T-helper 1 cell (primary cell): ENCODE measurements at regions not wholly inside any gene's neighbourhood (a gene's known extent, or its start where the extent isn't known, plus 50 kb on each side); places are given as distances from the start of the nearest gene placed in this dataset.

Source experiments
- DNase-seq, 5 donors: peaks; one replicate each; pipeline ENCODE4 v3.0.0-alpha.2; 2012 to 2020

DNA sequence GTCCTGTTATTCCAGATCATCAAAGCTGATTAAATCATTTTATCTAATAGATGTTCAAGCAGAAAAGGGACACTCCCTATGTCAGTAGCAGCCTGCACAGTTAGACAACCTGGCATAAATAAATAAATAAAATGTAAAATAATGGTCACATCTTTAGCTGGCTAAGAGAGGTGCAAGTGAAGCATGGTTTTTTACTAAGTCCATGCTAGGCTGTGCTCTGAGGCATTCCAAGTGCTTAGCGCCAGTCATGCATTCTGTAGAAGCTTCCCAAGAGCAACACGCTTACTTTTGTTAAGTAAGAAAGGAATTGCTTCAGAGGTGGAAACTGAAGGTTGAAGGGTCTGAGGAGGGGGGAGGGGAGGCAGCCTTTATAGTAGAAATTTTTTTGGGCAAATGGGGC, 351.2 kb downstream of the CDH2 start:
- DNase-seq, result no peak

DNA sequence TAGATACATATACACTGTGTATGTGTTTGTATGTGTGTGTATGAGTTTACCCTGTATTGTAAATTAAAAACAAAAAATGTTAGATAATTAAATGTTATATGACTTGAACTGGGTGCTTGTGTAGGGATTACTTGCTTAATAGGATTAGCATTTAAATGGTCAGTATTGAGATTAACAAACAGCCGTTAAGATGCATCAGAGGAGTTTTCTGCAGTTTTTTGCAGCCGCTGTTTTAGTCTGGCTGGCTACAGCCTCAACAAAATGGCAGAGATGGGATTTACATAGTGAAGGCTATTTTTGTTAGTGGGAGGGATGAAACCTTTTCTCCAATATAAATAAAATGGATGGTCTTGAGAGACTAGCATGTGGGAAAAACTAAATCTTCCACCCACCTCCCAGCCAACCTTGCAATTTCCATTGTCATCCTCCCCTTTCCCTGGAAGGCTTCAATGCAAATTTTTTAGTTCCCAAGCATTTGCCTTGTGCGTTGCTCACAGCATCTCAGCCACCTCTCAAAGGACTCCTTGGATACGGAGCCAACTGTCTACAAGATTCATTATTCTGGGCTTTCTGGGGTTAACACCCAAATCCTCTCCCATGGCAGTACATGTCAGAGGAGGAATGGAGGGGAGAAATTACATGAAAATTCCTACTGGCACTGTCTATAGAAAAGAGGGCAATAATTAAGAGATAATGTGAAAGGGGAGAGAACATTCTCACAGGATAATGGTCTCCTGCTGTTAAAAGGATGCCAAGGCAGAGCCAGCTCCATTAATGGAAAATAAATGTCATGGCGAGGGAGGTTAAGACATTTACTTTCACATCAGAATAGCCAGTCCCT, 351.9 kb downstream of the CDH2 start:
- DNase-seq, result no peak

DNA sequence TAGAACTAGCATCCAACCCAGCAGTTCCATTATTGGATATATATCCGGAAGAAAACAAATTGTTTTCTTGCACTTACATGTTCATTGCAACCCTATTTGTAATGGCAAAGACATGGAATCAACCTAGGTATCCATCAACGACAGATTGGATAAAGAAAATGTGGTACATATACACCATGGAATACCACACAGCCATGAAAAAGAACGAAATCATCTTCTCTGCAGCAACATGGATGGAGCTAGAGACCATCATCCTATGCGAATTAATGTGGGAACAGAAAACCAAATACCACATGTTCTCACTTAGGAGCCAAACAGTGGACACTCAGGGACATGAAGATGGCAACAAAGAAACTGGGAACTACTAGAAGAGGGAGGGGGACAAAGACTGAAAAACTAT, 352.7 kb downstream of the CDH2 start:
- no peak for DNase-seq

DNA sequence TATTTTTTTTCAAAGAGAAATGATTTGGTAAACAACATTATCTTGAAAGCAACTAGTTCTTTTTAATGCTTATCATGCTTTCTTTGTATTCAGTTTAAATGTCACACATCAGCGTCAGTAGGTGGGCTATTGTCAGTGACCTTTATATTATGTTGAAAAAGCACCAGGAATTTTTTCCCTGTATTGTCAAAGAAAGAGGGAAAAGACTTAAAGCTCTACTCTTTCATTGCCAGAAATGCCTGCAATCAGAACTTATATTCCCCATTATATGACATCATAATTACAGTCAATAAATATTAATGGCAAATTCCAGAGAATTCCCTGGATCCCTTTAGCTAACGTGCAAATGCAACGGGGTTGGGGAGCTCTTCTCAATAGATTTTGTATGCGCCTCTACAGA, 353.9 kb downstream of the CDH2 start:
- no peak for DNase-seq

DNA sequence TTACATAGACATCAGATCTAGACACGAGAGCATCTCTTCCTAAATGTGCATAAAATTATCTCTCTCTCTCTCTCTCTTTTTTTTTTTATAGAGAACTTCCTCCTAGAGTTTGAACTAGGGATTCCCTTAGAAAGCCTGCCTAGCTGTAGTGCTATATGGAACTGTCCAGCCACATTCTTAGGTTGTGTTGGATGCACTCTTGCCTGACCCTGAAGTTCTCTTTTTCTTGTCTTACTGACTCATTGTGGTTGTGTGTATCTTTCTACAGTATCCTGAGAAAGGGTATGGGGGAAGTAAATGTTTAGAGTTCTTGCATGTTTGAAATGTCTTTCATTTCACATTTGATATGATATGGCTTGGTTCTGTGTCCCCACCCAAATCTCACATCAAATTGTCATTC, 368.2 kb downstream of the CDH2 start:
- DNase-seq, result no peak

DNA sequence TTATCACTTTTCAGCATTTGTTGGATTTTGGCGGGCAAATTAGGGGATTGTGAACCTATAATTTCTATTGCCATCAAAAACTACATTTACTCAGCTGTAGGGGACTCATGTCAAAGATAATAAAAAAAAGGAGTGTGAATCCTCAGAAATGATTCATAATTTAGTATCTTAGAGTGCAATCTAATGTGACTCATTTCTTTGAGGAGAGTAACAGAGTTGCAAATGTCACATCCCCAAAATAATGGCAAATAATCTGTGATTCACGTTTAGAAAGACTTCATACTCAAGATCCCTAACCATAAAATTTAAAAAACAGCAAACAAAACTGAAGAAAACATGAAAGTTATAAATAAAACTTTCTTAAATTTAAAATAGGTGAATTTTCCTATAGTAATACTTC, 373.0 kb downstream of the CDH2 start:
- no peak for DNase-seq

DNA sequence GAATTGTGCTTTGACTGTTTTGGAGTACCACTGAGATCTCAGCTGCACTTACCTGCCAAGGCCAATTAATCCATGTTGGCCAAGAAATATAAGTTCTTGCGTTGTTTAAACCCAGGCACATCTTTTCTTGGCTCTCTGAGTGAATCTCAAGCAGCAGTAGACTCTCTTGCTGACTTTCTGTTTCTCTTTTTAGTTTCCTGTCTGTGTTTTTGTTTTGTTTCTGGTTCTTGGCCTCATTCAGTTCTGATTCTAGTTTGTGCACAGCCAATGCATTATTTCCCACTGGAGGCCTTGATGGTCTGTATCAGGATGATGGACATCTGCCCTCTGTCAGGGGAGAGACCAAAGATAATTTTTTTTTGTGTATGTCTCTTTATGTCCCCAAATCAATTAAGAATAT, 379.4 kb downstream of the CDH2 start:
- DNase-seq, result no peak

DNA sequence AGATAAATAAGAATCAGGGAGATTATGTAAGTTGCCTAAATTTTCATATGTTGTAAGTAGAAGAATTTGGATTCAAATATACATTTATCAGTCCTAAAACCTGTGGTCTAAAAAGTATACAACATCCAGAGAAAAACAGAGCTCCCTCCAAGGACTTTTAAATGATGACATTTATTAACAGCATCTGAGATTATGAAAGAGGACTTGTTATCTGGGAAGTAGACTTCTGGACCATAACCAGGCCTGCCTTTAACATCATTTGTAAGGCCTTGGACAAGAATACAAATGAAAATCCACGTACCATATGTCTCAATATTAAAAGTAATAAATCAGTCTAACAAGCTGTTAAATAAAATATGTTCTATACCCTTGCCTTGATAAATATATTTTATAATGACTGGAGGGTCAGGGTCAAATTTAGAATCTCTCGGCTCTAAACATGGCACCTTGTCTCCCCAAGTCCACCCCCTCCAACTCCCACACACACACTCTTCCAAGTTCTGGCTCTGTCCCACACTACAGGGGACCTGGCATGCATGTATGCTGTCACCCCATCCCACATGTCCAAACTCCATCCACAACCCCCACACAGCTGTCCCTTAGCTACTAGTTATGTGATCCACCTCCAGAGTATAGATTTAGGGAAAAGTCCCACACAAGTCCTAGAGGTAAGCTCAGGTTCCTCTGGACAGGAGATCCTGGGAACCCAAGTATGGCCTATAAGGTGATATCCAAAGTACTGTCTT, 382.6 kb downstream of the CDH2 start:
- no peak for DNase-seq

DNA sequence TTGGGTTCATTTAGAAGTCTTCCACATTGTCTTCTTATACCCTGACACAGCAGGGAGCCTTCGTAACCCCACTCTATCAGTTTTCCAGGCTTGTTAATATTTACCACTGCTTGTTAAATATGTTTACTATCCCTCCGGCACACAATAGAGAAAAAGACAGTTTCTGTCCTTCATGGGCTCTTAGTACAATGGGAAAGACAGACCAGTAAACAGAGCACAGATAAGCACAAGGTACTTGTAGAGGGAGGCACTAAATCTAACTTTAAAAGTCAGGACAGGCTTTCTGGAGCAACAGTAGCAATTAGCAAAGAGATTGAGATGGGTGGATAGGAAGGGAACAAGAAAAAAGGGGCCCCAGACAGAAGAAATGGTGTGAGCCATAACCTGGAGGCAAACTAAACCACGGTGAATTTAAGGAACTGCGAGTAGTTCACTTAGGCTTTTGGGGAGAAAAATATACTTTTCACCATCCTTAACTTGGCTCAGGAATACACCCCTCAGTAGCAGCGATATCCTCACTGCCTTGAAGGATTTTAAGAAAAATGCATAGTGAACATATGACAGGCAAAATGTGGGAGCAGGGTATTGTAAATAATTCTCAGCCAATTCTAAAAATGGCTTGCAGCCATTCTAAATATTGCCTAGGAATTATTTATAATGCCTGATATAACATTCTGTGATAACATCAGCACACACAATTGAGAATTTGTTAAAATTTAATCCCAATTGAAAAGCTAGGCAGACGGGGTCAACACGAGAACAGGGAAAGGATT, 383.7 kb downstream of the CDH2 start:
- no peak for DNase-seq

DNA sequence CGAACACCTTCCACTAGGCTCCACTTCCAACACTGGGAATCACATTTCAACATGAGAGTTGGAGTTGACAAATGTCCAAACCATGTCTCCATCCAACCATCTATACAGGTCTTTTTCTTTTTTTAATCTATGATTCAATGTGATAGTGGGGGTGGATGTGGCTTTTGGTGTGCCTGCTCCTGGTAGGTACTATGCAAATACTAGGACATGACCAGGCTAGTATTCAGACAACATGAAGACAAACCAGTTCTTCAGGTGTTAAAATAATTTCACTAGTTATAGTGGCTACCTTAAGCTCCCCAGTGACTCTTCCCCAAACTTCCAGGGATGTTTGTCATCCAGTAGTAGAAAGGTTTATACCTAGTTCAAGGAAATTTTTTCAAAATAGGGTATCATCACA, 387.5 kb downstream of the CDH2 start:
- DNase-seq, result no peak

DNA sequence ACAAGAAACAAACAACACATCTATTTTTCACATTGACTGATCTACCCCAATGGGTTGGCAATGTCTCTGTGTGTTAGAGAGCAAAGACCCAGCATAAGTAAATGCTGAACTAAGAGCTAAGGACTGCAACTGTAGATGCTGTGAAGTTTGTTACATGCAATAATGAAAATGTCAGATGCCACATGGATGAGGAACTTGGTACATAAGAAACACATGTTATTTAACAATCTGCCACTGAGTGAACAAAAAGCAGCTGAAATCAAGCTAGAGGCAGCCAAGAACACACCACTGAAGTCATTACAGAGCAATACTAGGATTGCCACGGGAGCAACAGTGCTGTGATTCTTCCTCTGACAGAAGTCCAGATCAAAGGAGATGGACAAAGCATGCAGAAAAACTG, 389.4 kb downstream of the CDH2 start:
- DNase-seq, result no peak

DNA sequence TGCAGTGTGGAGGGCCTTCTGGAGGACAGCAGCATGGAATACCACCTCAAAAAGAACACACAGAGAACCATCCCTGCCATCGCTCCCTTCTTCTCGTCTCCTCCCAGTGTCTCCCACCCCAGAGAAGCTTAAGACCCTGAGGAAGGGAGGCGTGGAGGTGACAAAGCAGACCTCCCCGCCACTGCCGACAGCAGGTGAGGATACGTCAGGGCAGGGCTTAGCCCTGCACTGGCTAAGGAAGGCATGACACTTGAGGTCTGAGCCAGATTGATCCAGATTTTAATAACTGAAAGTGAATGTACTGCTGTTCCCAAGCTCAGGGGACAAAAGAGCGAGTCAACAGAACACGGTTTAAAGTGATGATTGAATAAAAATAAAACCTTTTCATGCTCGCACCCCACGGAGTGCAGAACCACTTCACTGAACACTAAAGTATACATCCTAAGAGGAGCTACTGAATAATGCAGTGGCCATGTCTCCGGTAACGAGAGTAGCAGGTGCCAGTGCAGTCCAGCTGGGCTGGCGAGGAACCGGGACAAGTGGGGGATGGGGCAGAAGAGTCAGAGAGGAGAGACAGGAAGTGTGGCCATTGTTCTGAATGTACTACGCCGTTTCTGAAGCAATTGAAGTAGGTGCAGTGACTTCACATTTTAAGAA, 391.0 kb downstream of the CDH2 start:
- no peak for DNase-seq

DNA sequence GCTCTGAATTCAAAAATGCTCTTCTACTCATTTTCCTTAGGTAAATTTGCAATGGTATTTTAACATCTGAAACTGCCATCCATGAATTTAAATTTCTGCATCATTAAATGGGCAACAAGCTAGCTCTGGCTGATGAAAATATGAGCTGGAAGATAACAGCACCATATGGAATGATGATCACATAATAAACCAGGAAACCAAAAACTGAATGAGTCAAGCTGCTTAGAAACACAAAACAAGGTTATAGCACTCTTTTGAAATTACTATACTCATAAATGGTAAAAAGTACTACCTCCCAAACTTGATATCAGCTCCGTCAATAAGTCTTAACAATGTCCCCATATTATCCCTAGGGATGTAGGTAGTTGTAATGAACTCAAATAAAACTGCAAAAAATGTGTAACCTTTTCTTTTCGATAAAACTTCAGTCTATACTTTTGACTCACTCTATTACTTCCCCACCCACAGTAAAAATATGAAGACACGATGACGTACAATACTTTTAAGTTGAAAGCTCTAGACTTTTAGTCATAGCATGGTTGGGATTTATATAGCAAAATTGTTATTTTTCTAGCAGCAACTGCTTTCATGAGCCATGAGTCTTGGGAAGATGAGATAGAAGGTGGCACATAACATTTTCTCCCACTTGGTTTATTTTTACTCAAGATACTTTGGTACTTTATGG, 396.7 kb downstream of the CDH2 start:
- no peak for DNase-seq

DNA sequence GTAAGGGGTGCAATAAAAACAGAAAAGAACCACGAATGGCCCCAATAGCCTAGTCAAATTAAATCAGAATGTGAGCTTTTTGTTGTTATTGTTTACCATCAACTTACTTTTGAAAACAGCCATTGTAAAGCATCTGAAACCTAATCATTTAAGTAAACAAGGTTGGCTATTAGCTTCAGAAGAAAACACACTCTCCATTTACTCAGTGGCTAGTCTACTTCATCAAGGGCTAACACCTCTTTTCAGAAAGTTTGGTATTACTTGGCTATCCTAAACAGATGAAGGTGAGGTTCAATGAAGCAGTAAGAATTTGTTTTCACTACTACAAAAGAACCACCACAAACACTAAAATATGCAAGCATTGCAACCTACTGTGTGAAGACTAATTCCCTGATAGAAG, 398.0 kb downstream of the CDH2 start:
- DNase-seq, result no peak

DNA sequence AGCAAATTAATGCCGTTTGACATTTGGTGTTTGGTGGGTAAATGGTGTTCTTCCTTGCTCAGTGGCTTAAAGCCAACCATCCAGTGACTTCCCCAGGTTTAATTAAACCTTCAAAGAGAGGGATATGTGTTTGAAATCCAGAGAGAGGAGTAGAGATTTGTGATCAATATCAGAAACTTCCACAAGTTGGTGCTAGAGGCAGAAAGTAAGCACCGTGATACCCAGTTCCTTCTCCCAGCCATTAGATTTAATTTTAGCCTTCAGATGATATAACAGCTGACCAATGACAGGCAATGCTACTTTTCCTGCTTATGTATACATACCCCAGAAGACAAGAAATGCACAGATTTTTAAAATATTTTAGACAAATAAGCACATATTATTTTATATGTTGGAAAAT, 398.5 kb downstream of the CDH2 start:
- no peak for DNase-seq

DNA sequence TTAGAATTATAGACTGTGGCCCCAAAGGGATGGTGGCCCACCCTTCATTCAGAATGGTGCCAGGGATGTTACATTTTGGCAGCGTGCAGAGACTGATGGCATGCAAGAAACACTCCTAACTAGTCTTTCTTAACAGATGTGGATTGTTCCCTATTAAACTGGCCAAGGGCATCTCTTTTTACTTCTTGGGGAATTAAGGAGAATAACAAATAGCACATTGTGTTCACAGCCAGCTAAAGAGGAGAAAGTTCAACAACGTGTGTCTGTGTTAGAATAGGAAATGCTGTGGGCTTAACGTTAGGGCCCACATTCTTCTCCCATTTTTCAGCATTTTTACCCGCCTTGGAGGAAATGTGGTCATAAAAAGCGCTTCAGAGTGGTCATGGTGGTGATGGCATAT, 404.8 kb downstream of the CDH2 start:
- no peak for DNase-seq

DNA sequence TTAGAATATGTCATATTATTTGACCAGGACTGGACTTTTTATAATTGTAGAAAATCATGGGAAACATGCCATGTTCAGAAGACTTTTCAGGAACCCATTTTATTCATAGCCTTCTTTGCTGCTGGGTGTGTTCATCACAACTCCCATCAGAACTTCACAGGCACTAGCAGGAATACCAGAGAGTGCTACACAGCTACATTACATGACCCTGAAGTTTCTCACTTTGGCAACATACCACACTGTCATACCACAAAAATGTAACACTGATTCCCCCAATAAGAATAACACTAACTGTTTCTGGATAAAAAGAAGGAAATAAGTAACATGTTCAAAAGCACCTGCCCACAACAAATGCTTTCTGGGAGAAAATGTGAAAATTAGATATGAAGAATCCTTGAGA, 405.4 kb downstream of the CDH2 start:
- no peak for DNase-seq

DNA sequence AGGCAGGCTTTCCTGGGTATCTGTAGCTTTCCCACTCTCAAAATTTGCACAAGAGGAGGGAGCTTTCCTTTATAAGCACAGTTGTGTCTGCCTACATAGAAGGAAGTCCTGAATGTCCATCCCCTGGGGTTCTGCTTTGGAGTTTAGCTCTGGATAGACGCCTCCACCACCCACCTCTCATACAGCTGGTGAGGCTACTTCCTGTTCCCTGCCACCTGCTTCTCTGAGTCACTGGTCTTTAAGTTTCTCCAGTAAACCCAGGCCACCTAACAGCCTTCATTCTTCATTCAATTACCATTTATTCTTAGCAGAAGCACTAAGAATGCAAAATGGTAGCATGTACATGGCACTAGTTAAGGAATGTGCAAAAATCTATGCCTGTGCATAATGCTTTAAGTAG, 407.8 kb downstream of the CDH2 start:
- DNase-seq, result no peak

DNA sequence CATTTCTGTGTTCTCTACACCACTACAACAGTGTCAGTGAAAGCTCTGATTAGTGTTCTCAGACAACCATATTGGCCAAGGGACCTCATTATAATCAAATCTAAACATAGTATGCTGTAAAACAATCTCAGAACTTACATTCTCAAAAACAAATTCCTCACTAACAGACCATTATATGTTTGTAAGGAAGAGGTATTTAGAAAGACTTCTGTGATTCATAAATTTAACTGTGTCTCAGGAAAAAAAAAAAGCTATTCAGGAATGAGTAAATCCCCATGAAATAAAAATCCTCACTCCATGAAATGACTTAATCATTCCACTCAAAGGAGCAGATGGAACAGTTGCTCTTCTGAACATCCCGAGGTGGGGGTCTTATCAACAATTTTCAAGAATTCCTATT, 413.0 kb downstream of the CDH2 start:
- no peak for DNase-seq

DNA sequence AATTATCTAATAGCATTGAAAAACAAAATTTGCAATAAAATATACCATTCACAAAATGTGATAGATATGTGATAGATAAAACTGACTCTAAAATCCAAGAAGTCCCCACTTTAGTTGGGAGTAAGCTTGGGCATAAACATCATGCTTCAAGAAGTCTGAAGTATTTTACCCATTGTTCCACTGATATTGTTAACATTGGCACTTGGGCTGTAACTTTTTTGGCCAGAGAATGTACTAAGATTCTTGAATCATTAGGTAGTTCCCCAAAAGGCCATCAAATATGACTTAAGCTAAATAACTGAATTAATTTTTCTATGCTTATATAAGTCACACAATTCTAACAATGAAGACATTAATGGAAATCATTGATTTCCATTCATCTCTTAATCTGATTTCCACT, 413.6 kb downstream of the CDH2 start:
- DNase-seq, result no peak

DNA sequence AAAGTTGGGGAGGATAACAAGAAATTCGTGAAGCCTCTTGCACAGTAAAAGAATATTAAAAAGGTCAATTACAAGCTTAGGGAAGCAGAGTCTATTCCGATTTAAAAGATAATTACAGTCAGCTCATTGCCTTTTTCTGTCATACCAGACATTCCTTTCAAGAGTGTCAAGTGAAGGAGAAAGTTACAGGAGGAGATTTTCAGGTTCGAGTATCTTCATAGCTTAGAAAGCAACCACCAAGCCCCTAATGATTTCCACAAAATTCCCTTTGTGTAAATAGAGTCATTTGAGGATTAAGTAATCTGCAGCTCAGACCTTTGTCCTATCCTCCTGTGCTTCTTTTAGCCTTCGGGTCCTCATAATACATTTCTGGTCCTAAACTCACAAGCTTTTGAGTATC, 414.9 kb downstream of the CDH2 start:
- no peak for DNase-seq

DNA sequence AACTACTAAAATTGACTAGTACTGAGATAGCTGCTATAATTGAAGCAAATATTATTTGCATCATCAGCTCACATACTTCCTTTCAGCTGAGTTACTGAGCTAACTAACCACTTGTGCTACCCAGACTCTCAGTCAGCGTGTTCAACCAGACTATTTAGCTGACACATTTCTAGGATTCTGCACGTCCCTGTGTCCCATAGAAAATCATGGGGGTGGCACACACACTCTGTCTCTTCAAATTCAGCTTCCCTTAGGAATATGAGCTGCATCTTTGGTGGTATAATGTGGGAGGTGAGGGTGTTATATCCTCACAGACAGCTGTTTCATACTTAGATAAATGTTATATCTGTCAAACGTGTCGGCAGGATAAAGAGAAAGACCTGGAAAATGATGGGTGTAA, 424.0 kb downstream of the CDH2 start:
- DNase-seq, result no peak

DNA sequence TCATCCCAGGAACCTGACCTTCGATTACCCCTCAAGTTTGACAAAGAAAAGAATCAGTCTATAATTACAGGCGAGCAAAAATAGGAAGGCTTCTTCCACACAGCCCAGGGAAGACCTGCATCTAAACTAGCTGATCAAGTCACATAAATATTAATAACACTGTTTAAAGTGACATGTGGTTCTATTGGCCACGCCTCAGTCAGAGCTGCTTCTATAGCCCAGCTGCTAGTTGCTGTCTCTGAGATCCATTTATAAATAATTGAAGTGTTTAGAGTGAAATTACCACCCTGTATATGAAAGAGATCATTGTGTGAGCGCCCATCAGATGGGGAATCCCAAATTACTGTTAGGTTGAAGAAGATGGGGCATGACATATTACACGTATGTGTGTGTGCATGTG, 426.0 kb downstream of the CDH2 start:
- no peak for DNase-seq
